Astrocyte (in vitro differentiated cells and primary cell): ENCODE measurements at regions not wholly inside any gene's neighbourhood (a gene's known extent, or its start where the extent isn't known, plus 50 kb on each side); places are given as distances from the start of the nearest gene placed in this dataset.

Experiments used
- CTCF ChIP-seq: IDR thresholded peaks from 2 replicates; pipeline ENCODE4 v1.5.1; 2011; ENCODE audit warnings: low read depth, mild to moderate bottlenecking, inconsistent platforms, low read length, moderate library complexity; ENCODE audit not compliant: insufficient read depth
- EZH2 ChIP-seq: IDR thresholded peaks from 2 replicates; pipeline ENCODE4 v1.6.1; 2012; ENCODE audit warnings: mild to moderate bottlenecking, low read length, inconsistent platforms; ENCODE audit not compliant: insufficient read depth

DNA sequence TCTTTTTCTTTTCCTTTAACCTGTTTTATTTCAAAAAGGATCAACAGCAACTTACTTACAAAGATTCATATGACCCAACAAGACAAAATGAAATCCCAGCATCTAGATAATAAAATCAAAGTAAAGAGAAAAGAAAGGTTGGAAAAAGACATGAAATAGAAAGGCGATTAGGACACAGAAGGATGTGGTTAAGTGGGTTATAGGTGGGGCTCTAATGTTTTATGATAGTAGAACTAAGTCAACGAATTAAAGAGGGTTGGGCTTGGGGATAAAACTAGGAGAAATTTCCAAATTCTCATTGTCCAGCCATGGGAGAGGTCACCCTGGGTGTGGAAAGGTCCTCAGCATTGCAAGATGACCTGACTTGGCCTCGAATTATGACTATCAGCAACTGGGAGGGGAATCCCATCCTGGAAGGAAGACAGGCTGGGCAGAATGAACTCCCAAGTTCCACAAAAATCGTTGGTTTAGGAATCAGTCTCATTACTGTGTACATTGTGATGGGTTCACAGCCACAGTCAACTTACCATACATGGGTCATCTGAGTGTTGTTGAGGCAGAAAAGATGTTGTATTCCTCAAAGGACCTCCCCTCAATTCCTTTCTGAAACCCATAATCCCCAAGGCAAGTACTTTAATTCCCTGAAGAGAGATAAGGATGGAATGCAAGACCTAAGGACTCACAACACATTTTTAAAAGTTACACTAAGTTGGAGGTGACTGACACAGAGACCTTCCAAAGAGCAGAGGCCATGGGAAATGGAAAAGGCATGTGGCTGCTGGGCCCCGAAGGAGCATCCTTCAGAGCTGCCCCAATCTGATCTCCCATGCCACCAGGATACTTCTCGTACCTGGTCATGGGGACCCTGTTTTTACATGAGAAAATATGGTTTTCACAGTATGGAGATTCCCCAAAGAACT lies 167.6 kb downstream of the UXS1 start:
- no peak for TF ChIP-seq CTCF
- TF ChIP-seq EZH2 = no peak
